GM12873 (cell line): ENCODE measurements at regions not wholly inside any gene's neighbourhood (a gene's known extent, or its start where the extent isn't known, plus 50 kb on each side); places are given as distances from the start of the nearest gene placed in this dataset.

ENCODE experiments used
- CTCF ChIP-seq: IDR thresholded peaks from 2 replicates; pipeline ENCODE4 v1.5.1; 2012; ENCODE audit warnings: low read depth, mild to moderate bottlenecking, moderate library complexity, low read length, control low read depth; ENCODE audit not compliant: insufficient read depth; ENCODE audit errors: missing control alignments

- TF ChIP-seq CTCF: no peak
Observed at GRCh38 chr10:36457751-36458150, 667.6 kb upstream of the ANKRD30A start.

- no peak for TF ChIP-seq CTCF
Observed at GRCh38 chr10:36455526-36456133, 669.8 kb upstream of the ANKRD30A start.

- TF ChIP-seq CTCF: no peak
Observed at GRCh38 chr10:36452851-36453250, 672.5 kb upstream of the ANKRD30A start.

GRCh38 chr10:36451391-36451970, 673.9 kb upstream of the ANKRD30A start:
- no peak for TF ChIP-seq CTCF

GRCh38 chr10:36450380-36450779, 675.0 kb upstream of the ANKRD30A start:
- no peak for TF ChIP-seq CTCF

- no peak for TF ChIP-seq CTCF
Observed at GRCh38 chr10:36448760-36449691, 676.4 kb upstream of the ANKRD30A start.

- TF ChIP-seq CTCF: no peak
Observed at GRCh38 chr10:36446881-36447280, 678.5 kb upstream of the ANKRD30A start.
